ENCODE measurements at regions not wholly inside any gene's neighbourhood (a gene's known extent, or its start where the extent isn't known, plus 50 kb on each side); places are given as distances from the start of the nearest gene placed in this dataset.
"Not testable (repeated sequence)": the region's sequence is repeated elsewhere in the genome, so short reads cannot be mapped to it uniquely, and the experiment has no call there.

GRCh38 chr6:61622601-61623000 is 663.4 kb downstream of the KHDRBS2 start:
- peak in 1 of 4 donors; percentile 6 for DNase-seq (ENCODE audit: low read depth in 4 of 4, low spot score in 2 of 4)

GRCh38 chr6:61614119-61614518 is 671.9 kb downstream of the KHDRBS2 start:
- DNase-seq (ENCODE audit: low read depth in 4 of 4, low spot score in 2 of 4) = no peak

- no peak for DNase-seq (ENCODE audit: low read depth in 4 of 4, low spot score in 2 of 4)
These were observed 679.5 kb downstream of the KHDRBS2 start for GRCh38 chr6:61606500-61606899.

- DNase-seq (ENCODE audit: low read depth in 4 of 4, low spot score in 2 of 4) = not testable (repeated sequence)
These were observed 680.2 kb downstream of the KHDRBS2 start for GRCh38 chr6:61605851-61606250.

GRCh38 chr6:61602171-61602570 is 683.9 kb downstream of the KHDRBS2 start:
- not testable (repeated sequence) for DNase-seq (ENCODE audit: low read depth in 4 of 4, low spot score in 2 of 4)

GRCh38 chr6:61592238-61592637 is 693.8 kb downstream of the KHDRBS2 start:
- no peak for DNase-seq (ENCODE audit: low read depth in 4 of 4, low spot score in 2 of 4)

DNA sequence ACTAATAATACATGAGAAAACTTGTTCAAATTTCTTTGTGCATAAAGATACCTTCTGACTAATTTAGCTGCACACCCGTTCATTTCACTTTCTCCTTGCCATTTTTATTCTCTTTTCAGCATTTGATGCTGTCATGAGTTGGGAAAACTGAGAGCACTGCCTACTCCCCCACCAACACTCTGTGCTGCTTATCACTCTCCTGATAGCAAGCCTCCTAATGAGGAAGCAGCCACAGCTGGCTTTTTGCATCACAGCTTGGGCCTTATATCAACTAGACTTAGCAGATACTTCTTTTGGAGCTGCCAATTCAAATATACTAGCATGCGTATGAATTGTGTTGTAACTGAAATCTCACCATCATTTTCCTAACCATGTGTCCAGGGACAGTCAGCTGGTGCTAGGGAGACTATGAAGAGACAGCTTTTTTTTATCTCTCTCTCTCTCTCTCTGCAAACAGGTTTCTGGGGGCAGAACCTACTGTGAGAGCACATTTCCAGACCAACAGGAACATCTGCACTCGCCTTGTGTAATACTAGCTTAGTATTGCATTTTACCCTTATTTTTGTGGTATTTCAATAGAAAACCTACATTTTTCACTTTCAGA is 699.0 kb downstream of the KHDRBS2 start:
- no peak for DNase-seq (ENCODE audit: low read depth in 4 of 4, low spot score in 2 of 4)

DNA sequence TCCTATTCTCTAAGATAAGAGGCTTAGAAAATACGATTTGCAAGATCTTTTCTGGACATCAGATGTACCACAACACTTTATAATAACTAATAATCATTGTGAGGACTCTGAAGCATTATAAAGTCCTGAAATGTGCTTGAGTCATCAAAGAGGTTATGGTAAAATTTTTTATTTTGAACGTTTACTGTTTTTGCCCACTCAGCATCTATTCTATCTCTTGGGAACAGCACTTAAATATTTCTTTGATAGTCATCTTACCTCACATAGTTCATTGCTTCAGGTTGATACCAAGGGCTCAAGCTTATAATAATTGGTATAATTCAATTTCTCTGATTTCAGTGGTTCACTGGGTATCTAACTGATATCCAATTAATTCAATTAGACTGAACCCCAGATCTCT is 700.5 kb downstream of the KHDRBS2 start:
- DNase-seq (ENCODE audit: low read depth in 4 of 4, low spot score in 2 of 4) = no peak

GRCh38 chr6:61562098-61562497 is 723.9 kb downstream of the KHDRBS2 start:
- no peak for DNase-seq (ENCODE audit: low read depth in 4 of 4, low spot score in 2 of 4)

DNA sequence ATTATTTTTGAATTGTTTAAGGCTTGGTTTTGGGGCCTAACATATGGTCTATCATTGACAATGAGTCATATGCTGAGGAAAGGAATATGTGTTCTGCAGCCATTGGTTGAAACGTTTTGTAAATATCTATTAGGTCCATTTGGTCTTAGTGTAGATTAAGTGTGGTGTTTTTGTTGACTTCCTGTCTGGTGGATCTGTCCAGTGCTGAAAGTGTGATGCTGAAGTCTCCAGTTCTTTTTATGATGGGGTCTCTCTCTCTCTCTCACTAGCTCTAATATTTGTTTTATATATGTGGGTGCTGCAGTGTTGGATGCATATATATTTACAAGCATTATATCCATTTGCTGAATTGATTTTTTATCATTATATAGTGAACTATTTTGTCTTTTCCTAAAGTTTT is 727.2 kb downstream of the KHDRBS2 start:
- no peak for DNase-seq (ENCODE audit: low read depth in 4 of 4, low spot score in 2 of 4)

DNA sequence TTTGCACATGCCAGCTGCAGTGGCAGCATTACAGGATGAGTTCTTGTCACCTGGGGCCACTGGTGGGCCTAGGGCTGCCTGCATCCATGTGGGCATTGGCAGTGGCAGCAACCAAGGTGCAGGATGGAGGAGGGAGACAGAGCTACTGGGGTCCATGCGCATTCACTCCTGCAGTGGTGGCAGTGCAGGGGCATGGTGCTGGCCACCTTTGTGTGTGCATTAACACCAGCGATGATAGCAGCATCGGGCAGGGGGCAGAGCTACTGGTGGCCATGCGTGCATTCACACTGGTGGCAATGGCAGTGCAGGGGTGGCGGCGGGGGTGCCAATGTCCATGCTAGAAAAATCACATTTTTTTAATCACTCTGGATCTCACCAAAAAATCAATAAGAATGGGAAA is 730.0 kb downstream of the KHDRBS2 start:
- no peak for DNase-seq (ENCODE audit: low read depth in 4 of 4, low spot score in 2 of 4)

DNA sequence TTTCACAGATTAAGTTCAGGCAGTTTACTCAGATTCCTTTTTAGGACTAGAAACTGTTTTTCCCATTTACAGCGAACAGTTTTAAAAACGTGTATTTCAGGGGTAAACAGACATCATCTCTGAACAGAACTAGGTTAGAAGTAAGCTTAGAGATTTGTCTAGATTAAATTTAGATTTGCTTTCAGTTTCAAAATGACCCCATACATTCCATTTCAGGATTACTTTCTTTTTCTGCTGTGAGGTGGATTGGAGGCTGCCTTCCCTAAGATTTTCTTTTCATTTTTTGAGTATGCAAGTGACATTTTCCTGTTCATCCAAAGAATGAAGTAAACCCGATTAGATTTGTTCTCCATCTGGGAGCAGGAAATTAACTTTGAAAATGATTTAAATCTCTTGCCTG is 747.2 kb downstream of the KHDRBS2 start:
- no peak for DNase-seq (ENCODE audit: low read depth in 4 of 4, low spot score in 2 of 4)

DNA sequence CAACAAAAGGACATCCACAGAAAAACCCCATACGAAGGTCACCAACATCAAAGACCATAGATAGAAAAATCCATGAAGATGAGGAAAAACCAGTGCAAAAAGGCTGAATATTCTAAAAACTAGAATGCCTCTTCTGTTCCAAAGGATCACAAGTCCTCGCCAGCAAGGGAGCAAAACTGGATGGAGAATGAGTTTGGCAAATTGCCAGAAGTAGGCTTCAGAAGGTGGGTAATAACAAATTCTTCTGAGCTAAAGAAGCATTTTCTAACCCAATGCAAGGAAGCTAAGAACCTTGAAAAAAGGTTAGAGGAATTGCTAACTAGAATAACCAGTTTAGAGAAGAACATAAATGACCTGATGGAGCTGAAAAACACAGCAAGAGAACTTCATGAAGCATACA is 753.3 kb downstream of the KHDRBS2 start:
- DNase-seq (ENCODE audit: low read depth in 4 of 4, low spot score in 2 of 4) = not testable (repeated sequence)
